ENCODE measurements at regions not wholly inside any gene's neighbourhood (a gene's known extent, or its start where the extent isn't known, plus 50 kb on each side); places are given as distances from the start of the nearest gene placed in this dataset.

- ChIA-PET POLR2A (no interaction called here), CTCF (no interaction called here)
- no peaks in the 10 kb centered on the region for H3K36me3 Mint-ChIP-seq (ENCODE audit: low read depth)
- DNase-seq (no peak), ATAC-seq (no peak)
- no peak overlapping the region for H3K4me3 Mint-ChIP-seq
- no peak overlapping the region for H3K27ac Mint-ChIP-seq
- no peaks in the 10 kb centered on the region for H3K4me1 Mint-ChIP-seq (ENCODE audit: low read depth)
- H3K9me3 Mint-ChIP-seq (ENCODE audit: insufficient read depth), result no peaks in the 10 kb centered on the region
- H3K27me3 Mint-ChIP-seq (ENCODE audit: low read depth), result no peaks in the 10 kb centered on the region
Observed at GRCh38 chr6:100138346-100139022, 144.5 kb upstream of the MCHR2 start.

- Mint-ChIP-seq H3K27ac (no peak overlapping the region), H3K4me1 (ENCODE audit: low read depth) (no peaks in the 10 kb centered on the region), H3K27me3 (ENCODE audit: low read depth) (no peaks in the 10 kb centered on the region), H3K4me3 (no peak overlapping the region), H3K36me3 (ENCODE audit: low read depth) (no peaks in the 10 kb centered on the region), H3K9me3 (ENCODE audit: insufficient read depth) (no peaks in the 10 kb centered on the region)
- ATAC-seq (no peak), DNase-seq (no peak)
- CTCF ChIA-PET, result no interaction called here
- POLR2A ChIA-PET, result no interaction called here
Observed at GRCh38 chr6:100137759-100138158, 143.7 kb upstream of the MCHR2 start.

GRCh38 chr6:100136590-100136989 is 142.6 kb upstream of the MCHR2 start:
- Mint-ChIP-seq H3K27ac (no peak overlapping the region), H3K9me3 (ENCODE audit: insufficient read depth) (no peaks in the 10 kb centered on the region), H3K4me1 (ENCODE audit: low read depth) (no peaks in the 10 kb centered on the region), H3K36me3 (ENCODE audit: low read depth) (no peaks in the 10 kb centered on the region), H3K4me3 (no peak overlapping the region), H3K27me3 (ENCODE audit: low read depth) (no peaks in the 10 kb centered on the region)
- DNase-seq (no peak), ATAC-seq (no peak)
- ChIA-PET POLR2A (no interaction called here), CTCF (no interaction called here)

GRCh38 chr6:100135977-100136376 is 142.0 kb upstream of the MCHR2 start:
- H3K4me1 Mint-ChIP-seq (ENCODE audit: low read depth), result no peaks in the 10 kb centered on the region
- ChIA-PET CTCF (no interaction called here), POLR2A (no interaction called here)
- H3K4me3 Mint-ChIP-seq, result no peak overlapping the region
- ATAC-seq, result no peak
- DNase-seq, result no peak
- no peaks in the 10 kb centered on the region for H3K27me3 Mint-ChIP-seq (ENCODE audit: low read depth)
- no peaks in the 10 kb centered on the region for H3K36me3 Mint-ChIP-seq (ENCODE audit: low read depth)
- H3K9me3 Mint-ChIP-seq (ENCODE audit: insufficient read depth), result peaks cover 3% of the 10 kb centered on the region
- no peak overlapping the region for H3K27ac Mint-ChIP-seq

GRCh38 chr6:100134703-100135102 is 140.7 kb upstream of the MCHR2 start:
- ChIA-PET POLR2A (no interaction called here), CTCF (no interaction called here)
- no peaks in the 10 kb centered on the region for H3K36me3 Mint-ChIP-seq (ENCODE audit: low read depth)
- DNase-seq, result no peak
- ATAC-seq, result no peak
- H3K27me3 Mint-ChIP-seq (ENCODE audit: low read depth), result no peaks in the 10 kb centered on the region
- no peak overlapping the region for H3K4me3 Mint-ChIP-seq
- H3K4me1 Mint-ChIP-seq (ENCODE audit: low read depth), result no peaks in the 10 kb centered on the region
- H3K9me3 Mint-ChIP-seq (ENCODE audit: insufficient read depth), result peaks cover 5% of the 10 kb centered on the region
- H3K27ac Mint-ChIP-seq, result no peak overlapping the region

- H3K27me3 Mint-ChIP-seq (ENCODE audit: low read depth), result no peaks in the 10 kb centered on the region
- no peaks in the 10 kb centered on the region for H3K36me3 Mint-ChIP-seq (ENCODE audit: low read depth)
- ChIA-PET POLR2A (no interaction called here), CTCF (no interaction called here)
- H3K9me3 Mint-ChIP-seq (ENCODE audit: insufficient read depth), result peaks cover 5% of the 10 kb centered on the region
- ATAC-seq, result no peak
- H3K4me3 Mint-ChIP-seq, result no peak overlapping the region
- no peak for DNase-seq
- H3K27ac Mint-ChIP-seq, result no peak overlapping the region
- no peaks in the 10 kb centered on the region for H3K4me1 Mint-ChIP-seq (ENCODE audit: low read depth)
Observed at GRCh38 chr6:100134297-100134696, 140.3 kb upstream of the MCHR2 start.

GRCh38 chr6:100132005-100132404 is 138.0 kb upstream of the MCHR2 start:
- no peaks in the 10 kb centered on the region for H3K4me1 Mint-ChIP-seq (ENCODE audit: low read depth)
- ChIA-PET POLR2A (no interaction called here), CTCF (no interaction called here)
- DNase-seq, result no peak
- peaks cover 9% of the 10 kb centered on the region for H3K9me3 Mint-ChIP-seq (ENCODE audit: insufficient read depth)
- no peak overlapping the region for H3K4me3 Mint-ChIP-seq
- no peaks in the 10 kb centered on the region for H3K27me3 Mint-ChIP-seq (ENCODE audit: low read depth)
- no peaks in the 10 kb centered on the region for H3K36me3 Mint-ChIP-seq (ENCODE audit: low read depth)
- no peak for ATAC-seq
- H3K27ac Mint-ChIP-seq, result no peak overlapping the region

- CTCF ChIA-PET, result no interaction called here
- no peaks in the 10 kb centered on the region for H3K36me3 Mint-ChIP-seq (ENCODE audit: low read depth)
- no peaks in the 10 kb centered on the region for H3K4me1 Mint-ChIP-seq (ENCODE audit: low read depth)
- DNase-seq, result no peak
- H3K27me3 Mint-ChIP-seq (ENCODE audit: low read depth), result no peaks in the 10 kb centered on the region
- H3K4me3 Mint-ChIP-seq, result no peak overlapping the region
- no peak for ATAC-seq
- H3K27ac Mint-ChIP-seq, result no peak overlapping the region
- H3K9me3 Mint-ChIP-seq (ENCODE audit: insufficient read depth), result peaks cover 9% of the 10 kb centered on the region
- POLR2A ChIA-PET, result no interaction called here
Observed at GRCh38 chr6:100130630-100131029, 136.6 kb upstream of the MCHR2 start.

GRCh38 chr6:100126790-100127484 is 132.9 kb upstream of the MCHR2 start:
- Mint-ChIP-seq H3K9me3 (ENCODE audit: insufficient read depth) (peaks cover 9% of the 10 kb centered on the region), H3K27me3 (ENCODE audit: low read depth) (peaks cover 1% of the 10 kb centered on the region), H3K36me3 (ENCODE audit: low read depth) (no peaks in the 10 kb centered on the region), H3K27ac (no peak overlapping the region), H3K4me3 (no peak overlapping the region), H3K4me1 (ENCODE audit: low read depth) (no peaks in the 10 kb centered on the region)
- no peak for ATAC-seq
- ChIA-PET POLR2A (no interaction called here), CTCF (no interaction called here)
- no peak for DNase-seq

- DNase-seq, result no peak
Observed at GRCh38 chr6:100121854-100122609, 128.0 kb upstream of the MCHR2 start.

GRCh38 chr6:100119261-100119660 is 125.2 kb upstream of the MCHR2 start:
- no peaks in the 10 kb centered on the region for H3K9me3 Mint-ChIP-seq (ENCODE audit: insufficient read depth)
- POLR2A ChIA-PET, result no interaction called here
- no peak for ATAC-seq

More at GRCh38 chr6:100121854-100122609, 128.0 kb upstream of the MCHR2 start:
- peaks cover 6% of the 10 kb centered on the region for H3K27me3 Mint-ChIP-seq (ENCODE audit: low read depth)
- H3K9me3 Mint-ChIP-seq (ENCODE audit: insufficient read depth), result no peaks in the 10 kb centered on the region
- no peaks in the 10 kb centered on the region for H3K36me3 Mint-ChIP-seq (ENCODE audit: low read depth)
- H3K27ac Mint-ChIP-seq, result no peak overlapping the region
- no peak overlapping the region for H3K4me3 Mint-ChIP-seq
- ATAC-seq, result no peak
- POLR2A ChIA-PET, result no interaction called here
- CTCF ChIA-PET, result interaction anchor here (0.9 kb wide), 1 partner anchor 357 kb away, joined by 3 read pairs; no protein-coding TSS in a partner anchor
- H3K4me1 Mint-ChIP-seq (ENCODE audit: low read depth), result no peaks in the 10 kb centered on the region

GRCh38 chr6:100118301-100118700 is 124.3 kb upstream of the MCHR2 start:
- Mint-ChIP-seq H3K36me3 (ENCODE audit: low read depth) (no peaks in the 10 kb centered on the region), H3K4me1 (ENCODE audit: low read depth) (no peaks in the 10 kb centered on the region), H3K27ac (no peak overlapping the region), H3K9me3 (ENCODE audit: insufficient read depth) (no peaks in the 10 kb centered on the region), H3K27me3 (ENCODE audit: low read depth) (peaks cover 11% of the 10 kb centered on the region), H3K4me3 (no peak overlapping the region)
- POLR2A ChIA-PET, result no interaction called here
- ATAC-seq (no peak), DNase-seq (no peak)
- CTCF ChIA-PET, result no interaction called here

More at GRCh38 chr6:100119261-100119660, 125.2 kb upstream of the MCHR2 start:
- Mint-ChIP-seq H3K36me3 (ENCODE audit: low read depth) (no peaks in the 10 kb centered on the region), H3K27me3 (ENCODE audit: low read depth) (peaks cover 8% of the 10 kb centered on the region), H3K27ac (no peak overlapping the region), H3K4me3 (no peak overlapping the region), H3K4me1 (ENCODE audit: low read depth) (no peaks in the 10 kb centered on the region)
- no peak for DNase-seq
- CTCF ChIA-PET, result no interaction called here
